ENCODE measurements at regions not wholly inside any gene's neighbourhood (a gene's known extent, or its start where the extent isn't known, plus 50 kb on each side); places are given as distances from the start of the nearest gene placed in this dataset.

- Histone ChIP-seq H3K9me3 (ENCODE audit: control insufficient read depth in 4 of 4, low read length in 3 of 4) (no peaks in the 10 kb centered on the region), H3K9ac (ENCODE audit: low read depth in 1 of 2, low read length in 2 of 2) (no peak overlapping the region), H3K4me3 (ENCODE audit: low read depth in 1 of 3, low read length in 3 of 3) (no peak overlapping the region), H3K27ac (ENCODE audit: low read depth in 1 of 2, low read length in 2 of 2) (no peak overlapping the region), H3K27me3 (ENCODE audit: control insufficient read depth in 4 of 4, insufficient read depth in 4 of 4, low read length in 3 of 4) (no peaks in the 10 kb centered on the region), H3K4me1 (ENCODE audit: control insufficient read depth in 4 of 4, insufficient read depth in 4 of 4, low read length in 3 of 4) (no peaks in the 10 kb centered on the region), H3K36me3 (ENCODE audit: control insufficient read depth in 4 of 4, insufficient read depth in 3 of 4, low read depth in 1 of 4, low read length in 3 of 4) (no peaks in the 10 kb centered on the region)
- no peak for DNase-seq (ENCODE audit: low spot score)
- TF ChIP-seq ZBTB33 (IDR thresholded peaks at IDR 0.05) = no peak
- no peak for TF ChIP-seq REST (IDR thresholded peaks at IDR 0.05)
- no peak for TF ChIP-seq FOXA1 (IDR thresholded peaks at IDR 0.05)
- no peak for TF ChIP-seq YY1 (IDR thresholded peaks at IDR 0.05)
- no peak for TF ChIP-seq JUND (IDR thresholded peaks at IDR 0.05)
- TF ChIP-seq CTCF (IDR thresholded peaks at IDR 0.05; ENCODE audit: low read depth, low read length, missing input control) = no peak
- TF ChIP-seq MAX (IDR thresholded peaks at IDR 0.05) = no peak
- no peak for TF ChIP-seq RAD21 (IDR thresholded peaks at IDR 0.05)
- no peak for TF ChIP-seq EGR1 (IDR thresholded peaks at IDR 0.05; ENCODE audit: low read depth in 2 of 2)
- TF ChIP-seq TAF1 (conservative IDR thresholded peaks at IDR 0.05) = no peak
- no peak for TF ChIP-seq RXRA (IDR thresholded peaks at IDR 0.05)
- no peak for TF ChIP-seq GABPA (IDR thresholded peaks at IDR 0.05 in 1 of 2, conservative IDR thresholded peaks at IDR 0.05 in 1 of 2)
- no peak for TF ChIP-seq ATF3 (IDR thresholded peaks at IDR 0.05)
- TF ChIP-seq HNF4G (IDR thresholded peaks at IDR 0.05) = no peak
- TF ChIP-seq HNF4A (conservative IDR thresholded peaks at IDR 0.05) = no peak
- no peak for TF ChIP-seq NR2F2 (IDR thresholded peaks at IDR 0.05)
- 39% methylated on average over 9 of the region's 9 CpGs for WGBS
Measured at GRCh38 chr19:31783592-31783991, 434.4 kb upstream of the TSHZ3 start.

- Histone ChIP-seq H3K9ac (ENCODE audit: low read depth in 1 of 2, low read length in 2 of 2) (no peak overlapping the region), H3K4me3 (ENCODE audit: low read depth in 1 of 3, low read length in 3 of 3) (no peak overlapping the region), H3K27me3 (ENCODE audit: control insufficient read depth in 4 of 4, insufficient read depth in 4 of 4, low read length in 3 of 4) (no peaks in the 10 kb centered on the region), H3K36me3 (ENCODE audit: control insufficient read depth in 4 of 4, insufficient read depth in 3 of 4, low read depth in 1 of 4, low read length in 3 of 4) (no peaks in the 10 kb centered on the region), H3K9me3 (ENCODE audit: control insufficient read depth in 4 of 4, low read length in 3 of 4) (no peaks in the 10 kb centered on the region), H3K27ac (ENCODE audit: low read depth in 1 of 2, low read length in 2 of 2) (no peak overlapping the region), H3K4me1 (ENCODE audit: control insufficient read depth in 4 of 4, insufficient read depth in 4 of 4, low read length in 3 of 4) (no peaks in the 10 kb centered on the region)
- no peak for TF ChIP-seq JUND (IDR thresholded peaks at IDR 0.05)
- no peak for TF ChIP-seq TAF1 (conservative IDR thresholded peaks at IDR 0.05)
- no peak for TF ChIP-seq FOXA2 (IDR thresholded peaks at IDR 0.05)
- no peak for TF ChIP-seq NR2F2 (IDR thresholded peaks at IDR 0.05)
- 38% methylated on average over 3 of the region's 3 CpGs for WGBS
- no peak for DNase-seq (ENCODE audit: low spot score)
Measured at GRCh38 chr19:31784671-31785101, 435.4 kb upstream of the TSHZ3 start.
